SK-N-SH treated with all-trans-retinoic acid at 6 μM for 48 hours (cell line): ENCODE measurements at regions not wholly inside any gene's neighbourhood (a gene's known extent, or its start where the extent isn't known, plus 50 kb on each side); places are given as distances from the start of the nearest gene placed in this dataset.

ENCODE experiments used
- ARNTL ChIP-seq: fragments of 450-650 bp; formaldehyde crosslinking; IDR thresholded peaks from 2 replicates; pipeline ENCODE4 v1.5.0; 2020; ENCODE audit warnings: low read depth, mild to moderate bottlenecking, moderate library complexity, borderline replicate concordance
- BACH2 ChIP-seq: fragments of 250-450 bp; sonication (Bioruptor Pico); IDR thresholded peaks from 2 replicates; pipeline ENCODE4 v1.9.0; 2021; ENCODE audit warnings: mild to moderate bottlenecking, borderline replicate concordance
- CSDC2 ChIP-seq: fragments of 250-450 bp; sonication (Bioruptor Pico); IDR thresholded peaks from 2 replicates; pipeline ENCODE4 v1.5.0; 2020; ENCODE audit warnings: mild to moderate bottlenecking, moderate library complexity
- ISL1 ChIP-seq: fragments of 250-450 bp; sonication (Bioruptor Pico); IDR thresholded peaks from 2 replicates; pipeline ENCODE4 v2.1.2; 2022; ENCODE audit warnings: mild to moderate bottlenecking, moderate library complexity
- PATZ1 ChIP-seq: fragments of 250-450 bp; sonication (Bioruptor Pico); IDR thresholded peaks from 2 replicates; pipeline ENCODE4 v1.8.0; 2020; ENCODE audit warnings: mild to moderate bottlenecking, moderate library complexity, borderline replicate concordance
- SNAI2 ChIP-seq: fragments of 250-450 bp; sonication (Bioruptor Pico); IDR thresholded peaks from 2 replicates; pipeline ENCODE4 v1.5.0; 2020; ENCODE audit warnings: mild to moderate bottlenecking, moderate library complexity
- TOX ChIP-seq: fragments of 250-450 bp; sonication (Bioruptor Pico); IDR thresholded peaks from 2 replicates; pipeline ENCODE4 v1.8.0; 2021; ENCODE audit warnings: mild to moderate bottlenecking, moderate library complexity, borderline replicate concordance
- TSHZ2 ChIP-seq: fragments of 250-450 bp; sonication (Bioruptor Pico); IDR thresholded peaks from 2 replicates; pipeline ENCODE4 v1.5.0; 2020; ENCODE audit warnings: mild to moderate bottlenecking, moderate library complexity
- ZNF70 ChIP-seq: fragments of 450-650 bp; formaldehyde crosslinking; IDR thresholded peaks from 2 replicates; pipeline ENCODE4 v1.5.0; 2020; ENCODE audit warnings: mild to moderate bottlenecking, moderate library complexity

GRCh38 chr9:89887286-89887685 lies 282.5 kb downstream of the GADD45G start:
- no peak for TF ChIP-seq TSHZ2 (CRISPR knock-in tag)
- TF ChIP-seq ISL1: no peak
- no peak for TF ChIP-seq CSDC2 (CRISPR knock-in tag)
- TF ChIP-seq ARNTL: no peak
- TF ChIP-seq BACH2 (CRISPR knock-in tag): no peak
- TF ChIP-seq TOX (CRISPR knock-in tag): no peak
- no peak for TF ChIP-seq ZNF70 (CRISPR knock-in tag)
- TF ChIP-seq SNAI2: no peak
- no peak for TF ChIP-seq PATZ1 (CRISPR knock-in tag)
